DMS79 (cell line): ENCODE measurements at regions not wholly inside any gene's neighbourhood (a gene's known extent, or its start where the extent isn't known, plus 50 kb on each side); places are given as distances from the start of the nearest gene placed in this dataset.
A peak's percentile ranks its signal among the peaks of the same experiment; 100 is the strongest.

Source experiments
- DNase-seq: peaks from one replicate; lab custom pipeline; 2025; lab: John Stamatoyannopoulos, UW

DNA sequence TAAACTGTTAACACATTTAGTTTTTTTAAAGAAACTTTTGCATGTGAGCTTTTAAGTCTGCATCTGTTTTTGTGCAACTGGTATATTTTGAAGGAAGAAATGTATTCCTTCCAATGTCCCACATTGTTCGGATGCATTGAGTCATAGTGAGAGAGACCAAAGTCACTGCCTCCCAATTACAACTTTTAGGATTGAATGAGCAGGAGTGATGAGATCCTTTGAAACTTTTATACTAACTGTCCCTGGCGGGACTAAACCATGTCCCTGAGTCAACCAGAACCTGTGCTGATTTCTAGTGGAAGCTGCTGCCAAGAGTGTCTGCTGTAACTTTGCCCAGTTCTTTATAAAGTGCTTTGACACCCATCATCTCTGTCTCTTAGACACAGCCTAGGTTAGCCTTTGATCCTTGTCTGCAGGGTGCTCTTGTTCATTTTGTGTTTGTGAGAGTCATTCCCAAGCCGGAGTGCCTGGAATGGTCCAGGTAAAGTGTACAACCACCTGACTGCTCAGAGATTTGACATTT, 122.7 kb downstream of the ZNF518B start:
- no peak for DNase-seq

DNA sequence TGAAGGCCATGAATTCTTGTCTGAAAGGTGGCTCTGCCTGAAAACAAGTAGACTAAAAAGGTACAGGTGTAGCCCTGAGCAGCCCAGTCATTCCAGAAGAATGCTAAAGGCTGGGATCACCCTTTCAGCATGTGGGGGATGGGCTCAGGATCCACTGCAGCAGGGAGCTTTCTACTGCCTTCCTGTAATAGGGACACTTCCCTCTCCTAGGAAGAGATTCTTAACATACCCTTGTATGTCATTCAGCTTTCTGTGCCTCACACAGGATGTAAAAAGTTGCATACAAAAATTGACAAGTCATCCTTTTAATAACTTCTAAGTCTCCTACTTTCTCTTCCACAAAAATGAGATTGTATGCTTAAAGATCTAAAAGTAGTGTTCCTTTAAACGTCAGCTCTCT, 123.3 kb downstream of the ZNF518B start:
- DNase-seq = no peak

DNA sequence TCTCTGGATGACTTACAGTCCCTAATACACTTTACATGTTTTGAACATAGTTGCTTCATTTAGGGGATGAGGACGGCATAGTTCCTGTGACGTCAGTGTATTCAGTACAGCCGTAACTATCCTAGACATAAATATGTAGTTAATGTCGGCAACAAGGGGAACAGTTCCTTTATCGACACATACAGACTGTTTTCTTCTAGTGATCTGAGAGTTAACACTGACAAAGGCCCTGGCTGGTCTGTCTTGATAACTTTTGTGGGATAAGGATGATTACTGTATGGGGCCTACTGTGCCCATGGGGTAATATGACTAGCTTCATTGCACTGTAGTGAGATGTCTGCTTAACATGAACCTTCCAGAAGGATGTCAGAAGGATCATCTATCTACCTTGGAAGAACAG, 131.2 kb downstream of the ZNF518B start:
- no peak for DNase-seq

DNA sequence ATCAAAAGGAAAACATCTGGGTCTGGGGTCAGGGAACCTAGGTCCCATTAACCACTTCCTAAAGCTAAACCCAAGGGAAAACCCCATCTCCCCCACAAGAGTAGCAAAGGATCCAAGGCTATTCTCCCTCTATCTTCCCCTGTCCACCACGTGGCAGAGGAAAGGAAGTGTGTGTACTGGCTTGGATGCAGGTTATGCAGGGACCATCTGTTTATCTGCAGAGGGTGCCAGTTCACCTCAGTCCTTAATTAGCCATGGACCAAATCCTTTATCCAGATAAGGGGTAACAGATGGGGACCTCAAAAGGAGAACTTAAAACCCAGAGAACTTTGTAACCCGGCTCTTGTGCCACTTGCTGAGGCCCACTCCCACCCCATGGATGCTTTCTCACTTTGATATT, 135.3 kb downstream of the ZNF518B start:
- DNase-seq = no peak

DNA sequence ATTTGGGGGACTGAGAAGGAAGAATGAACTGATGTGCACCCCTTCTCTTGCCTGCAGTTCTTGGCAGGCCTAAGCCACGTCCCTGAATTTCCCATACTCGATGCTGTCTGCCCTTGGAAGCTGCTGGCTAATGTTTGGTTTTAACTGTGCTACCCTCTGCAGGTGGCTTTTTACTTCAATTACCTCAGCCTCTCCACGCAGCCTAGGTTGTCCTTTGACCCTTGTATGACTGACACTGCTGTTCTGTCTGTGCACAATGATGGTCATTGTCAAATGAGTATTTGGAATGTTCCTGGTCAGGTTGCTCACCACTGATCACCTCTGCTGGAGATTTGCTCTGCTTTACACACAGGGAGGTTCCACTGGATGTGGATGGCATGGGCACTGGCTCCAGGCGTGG, 137.1 kb downstream of the ZNF518B start:
- DNase-seq = no peak

DNA sequence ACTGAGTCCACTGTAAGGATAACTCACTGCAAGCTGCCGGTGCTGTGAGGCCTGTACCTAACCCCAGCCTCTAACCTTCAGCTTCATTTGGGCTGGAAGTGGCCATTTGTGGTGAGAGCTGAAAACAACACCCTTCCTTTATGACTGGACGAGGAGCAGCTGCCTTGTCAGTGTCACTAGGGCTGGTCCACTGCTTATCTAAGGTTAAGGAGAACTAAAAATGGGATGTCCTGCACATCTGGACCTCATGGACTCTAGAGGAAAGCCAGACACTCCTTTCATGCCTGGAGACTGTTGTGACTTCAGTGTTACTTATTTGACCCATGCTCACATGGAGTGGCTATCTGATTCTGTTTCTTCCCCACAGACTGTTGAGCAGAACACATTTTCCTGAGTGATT, 139.9 kb downstream of the ZNF518B start:
- no peak for DNase-seq

DNA sequence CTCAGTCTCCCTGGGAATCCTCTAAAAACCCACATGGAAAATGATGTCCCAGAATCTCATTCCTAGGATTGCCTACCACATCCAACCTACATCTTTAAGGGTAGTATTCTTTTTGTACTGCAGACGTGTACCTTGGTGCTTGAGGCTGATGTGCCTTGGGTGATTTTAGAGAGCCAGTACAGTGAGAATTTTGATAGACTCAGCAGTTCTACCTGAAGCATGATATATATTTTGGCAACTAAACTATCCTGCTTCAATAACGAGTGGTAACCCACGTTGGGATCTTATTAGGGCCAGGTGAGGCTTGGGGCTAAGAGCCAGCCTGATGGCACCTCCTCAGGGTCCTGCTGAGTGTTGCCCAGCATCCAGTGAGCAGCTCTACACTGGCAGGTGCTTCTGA, 140.4 kb downstream of the ZNF518B start:
- no peak for DNase-seq

DNA sequence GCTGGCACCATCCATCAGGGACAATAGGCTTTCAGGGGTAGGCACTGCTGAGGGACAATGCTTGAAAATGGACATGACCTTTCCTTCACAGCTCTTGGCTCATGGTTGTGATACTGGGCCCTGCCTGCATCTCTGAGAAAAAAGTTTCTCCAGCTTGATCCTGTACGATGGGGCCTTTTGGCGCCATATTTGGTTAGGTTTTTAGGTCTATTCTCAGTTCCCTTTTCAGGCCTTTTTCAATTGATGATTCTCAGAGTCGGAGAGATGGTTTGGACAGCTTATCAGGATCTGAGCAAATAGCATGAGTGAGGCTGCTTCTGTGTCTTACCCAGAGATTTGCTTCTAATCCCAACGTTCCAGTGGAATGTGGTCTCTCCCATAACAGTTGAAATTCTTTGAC, 141.6 kb downstream of the ZNF518B start:
- DNase-seq = no peak

DNA sequence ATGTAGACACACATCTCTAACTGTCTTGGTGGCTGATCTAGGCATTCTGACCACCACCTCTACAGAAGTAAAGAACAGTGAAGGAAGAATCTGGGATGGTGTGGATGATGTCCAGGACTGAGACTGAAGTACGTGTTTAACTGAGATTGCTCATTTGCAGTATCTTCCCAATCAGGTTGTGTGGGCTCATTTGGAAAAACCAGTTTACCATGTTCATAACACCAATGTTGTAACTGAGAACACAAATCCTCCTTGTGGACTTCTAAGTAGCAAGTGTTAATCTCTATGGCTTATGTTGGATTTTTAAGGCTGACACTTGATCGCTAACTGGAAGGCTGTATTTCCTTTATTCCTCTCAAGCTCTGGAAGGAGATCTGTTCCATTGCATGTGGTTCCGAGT, 144.7 kb downstream of the ZNF518B start:
- DNase-seq = no peak

DNA sequence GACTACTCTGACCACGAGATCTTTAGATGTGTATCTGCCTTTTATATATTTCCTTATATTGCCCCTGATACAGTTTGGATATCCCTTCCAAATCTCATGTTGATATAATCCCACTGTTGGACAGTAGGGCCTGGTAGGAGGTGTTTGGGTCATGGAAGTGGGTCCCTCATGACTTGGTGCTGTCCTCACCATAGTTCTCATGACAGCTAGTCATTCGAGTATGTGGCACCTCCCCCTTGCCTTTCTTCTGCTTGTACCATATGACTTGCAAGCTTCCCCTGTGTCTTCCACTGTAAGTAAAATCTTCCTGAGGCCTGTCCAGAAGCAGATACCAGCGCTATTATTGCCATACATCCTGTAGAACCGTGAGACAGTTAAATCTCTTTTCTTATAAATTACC, 145.3 kb downstream of the ZNF518B start:
- no peak for DNase-seq

DNA sequence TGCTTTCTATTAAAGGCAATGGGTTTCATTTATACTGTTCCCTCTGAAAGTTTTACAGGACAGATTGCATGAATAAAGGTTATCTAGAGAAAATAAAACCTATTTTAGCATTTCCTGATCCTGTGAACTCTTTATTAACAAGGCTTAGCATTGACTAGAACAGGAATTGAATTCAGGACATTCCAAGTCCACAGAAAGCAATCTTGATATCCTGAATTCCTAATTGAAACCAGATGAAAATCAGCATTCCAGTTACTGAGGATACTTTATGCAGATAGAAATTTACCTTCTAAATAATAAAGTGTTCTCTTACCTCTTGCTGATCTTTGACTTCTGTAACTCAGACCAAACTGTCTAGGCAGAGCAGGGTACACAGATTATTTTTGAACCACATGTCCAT, 151.4 kb downstream of the ZNF518B start:
- no peak for DNase-seq

DNA sequence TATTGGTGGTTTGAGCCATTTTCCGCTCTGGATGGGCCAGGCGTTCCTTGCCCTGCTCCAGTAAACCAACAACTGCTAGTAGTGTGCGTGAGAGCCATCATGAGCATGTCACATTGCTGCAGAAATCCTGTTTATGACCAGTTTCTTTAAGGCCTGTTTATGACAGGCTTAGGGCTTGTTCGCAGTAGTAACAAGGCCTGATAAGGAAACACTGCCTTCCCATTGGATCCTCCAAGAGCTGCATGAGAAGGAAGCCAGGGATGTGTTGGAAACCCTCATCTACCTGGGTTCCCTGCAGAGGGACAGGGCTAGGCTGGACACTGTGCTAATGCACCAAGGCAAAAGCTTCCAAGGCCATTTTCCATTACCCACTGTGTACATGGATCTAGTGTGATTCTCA, 153.9 kb downstream of the ZNF518B start:
- DNase-seq = no peak

DNA sequence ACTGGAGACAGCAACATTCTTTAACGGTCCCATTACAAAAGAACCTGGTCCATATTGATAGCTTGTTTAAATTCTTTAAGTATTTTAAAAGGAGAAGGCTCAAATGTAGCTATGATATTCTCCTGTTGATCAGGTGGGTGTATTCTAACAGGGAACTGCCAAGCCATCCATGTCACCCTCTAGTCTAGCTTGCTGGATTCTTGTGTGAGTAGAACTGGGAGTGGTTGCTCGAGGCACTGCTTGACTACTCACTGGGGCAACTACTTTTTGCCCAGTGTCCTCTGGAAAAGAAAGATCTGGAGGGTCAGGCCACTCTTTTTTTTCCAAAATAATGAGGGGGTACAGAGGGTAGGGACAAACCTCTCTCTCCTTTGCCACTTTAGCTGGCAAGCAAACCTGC, 155.1 kb downstream of the ZNF518B start:
- DNase-seq = no peak

DNA sequence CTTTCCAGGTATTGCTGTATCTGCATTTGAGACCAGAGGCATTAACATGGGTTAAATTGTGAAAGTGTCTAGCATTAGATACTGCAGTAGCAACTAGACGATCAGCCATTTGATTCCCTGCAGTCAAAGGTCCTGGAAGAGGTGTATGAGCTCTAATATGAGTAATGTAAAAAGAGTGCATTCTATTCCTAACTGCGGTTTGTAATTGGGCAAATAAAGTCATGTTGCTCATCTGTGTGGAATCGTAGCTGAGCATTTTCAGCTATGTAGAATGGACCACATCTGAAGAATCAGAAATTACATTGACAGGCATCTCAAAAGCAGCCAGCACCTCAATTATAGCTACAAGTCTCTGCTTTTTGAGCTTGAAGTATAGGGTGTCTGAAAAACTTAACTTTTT, 157.6 kb downstream of the ZNF518B start:
- DNase-seq = no peak

DNA sequence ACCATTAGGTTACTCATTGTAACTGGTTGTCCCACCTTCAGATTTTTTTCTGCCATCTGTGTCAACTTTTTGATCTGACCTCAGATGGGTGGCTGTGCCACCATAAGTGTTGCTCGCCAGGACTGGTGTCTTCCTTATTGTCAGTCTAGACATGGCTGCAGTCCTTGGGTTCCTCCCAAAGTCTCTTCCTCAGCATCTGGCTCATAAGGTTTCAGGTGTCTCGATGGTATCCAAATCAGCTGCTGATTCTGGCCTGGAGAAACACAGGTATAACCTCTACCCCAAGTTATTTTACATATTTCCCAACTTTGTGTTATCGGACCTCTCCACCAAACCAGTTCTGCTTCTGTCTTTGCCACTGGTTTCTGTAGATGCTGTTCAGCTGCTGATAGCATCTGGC, 158.5 kb downstream of the ZNF518B start:
- no peak for DNase-seq

DNA sequence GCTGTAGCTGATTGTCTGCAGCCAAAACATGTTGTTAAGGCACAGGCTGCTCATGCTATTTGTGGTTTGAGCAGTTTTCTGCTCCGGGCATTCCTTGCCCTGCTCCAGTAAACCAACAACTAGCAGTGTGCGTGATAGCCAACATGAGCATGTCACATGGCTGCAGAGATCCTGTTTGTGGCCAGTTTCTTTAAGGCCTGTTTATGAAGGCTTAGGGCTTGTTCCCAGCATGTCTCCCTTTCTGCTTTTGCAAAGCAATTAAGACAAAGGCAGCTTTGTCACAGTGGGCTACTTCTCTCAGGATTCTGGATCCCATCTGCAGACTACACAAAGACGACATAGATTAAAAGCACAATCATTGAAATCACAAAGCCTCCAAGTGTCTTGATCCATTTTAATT, 160.5 kb downstream of the ZNF518B start:
- no peak for DNase-seq

DNA sequence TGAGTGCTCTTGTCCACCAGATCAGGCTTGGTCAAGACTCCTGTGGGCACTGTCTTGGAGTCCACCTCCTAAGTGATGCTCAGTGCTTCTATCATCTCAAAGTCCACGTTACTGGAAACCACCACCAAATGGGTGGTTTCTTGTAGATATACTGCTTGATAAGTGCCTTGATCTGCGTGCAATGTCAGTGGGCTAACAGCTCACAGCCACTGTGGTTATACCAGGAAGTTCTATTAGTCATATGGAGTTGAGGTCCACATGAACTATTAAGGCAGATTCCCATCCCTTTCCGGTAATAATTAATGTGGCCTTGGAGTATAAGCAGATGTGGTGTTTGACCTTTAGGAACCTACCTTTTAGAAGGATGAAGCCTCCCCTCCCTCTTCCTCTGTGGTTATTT, 161.9 kb downstream of the ZNF518B start:
- no peak for DNase-seq

DNA sequence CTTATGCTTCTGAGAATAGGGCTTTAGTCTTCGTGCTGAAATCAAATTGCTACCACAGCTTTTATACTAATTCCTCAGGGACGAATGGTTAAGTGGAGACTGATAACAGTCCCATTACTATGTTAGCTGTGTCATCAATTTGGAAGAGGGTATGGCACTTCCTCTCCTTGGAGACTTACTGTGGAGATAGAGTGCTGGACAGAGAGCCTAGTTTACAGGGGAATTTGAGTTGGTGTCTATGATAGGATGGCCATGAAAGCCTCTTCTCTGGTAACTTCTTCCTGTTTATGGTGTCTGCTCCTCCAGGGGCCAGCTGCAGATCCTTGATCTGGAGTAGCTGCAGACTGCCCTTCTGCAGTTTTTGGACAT, 167.7 kb downstream of the ZNF518B start:
- DNase-seq = no peak

DNA sequence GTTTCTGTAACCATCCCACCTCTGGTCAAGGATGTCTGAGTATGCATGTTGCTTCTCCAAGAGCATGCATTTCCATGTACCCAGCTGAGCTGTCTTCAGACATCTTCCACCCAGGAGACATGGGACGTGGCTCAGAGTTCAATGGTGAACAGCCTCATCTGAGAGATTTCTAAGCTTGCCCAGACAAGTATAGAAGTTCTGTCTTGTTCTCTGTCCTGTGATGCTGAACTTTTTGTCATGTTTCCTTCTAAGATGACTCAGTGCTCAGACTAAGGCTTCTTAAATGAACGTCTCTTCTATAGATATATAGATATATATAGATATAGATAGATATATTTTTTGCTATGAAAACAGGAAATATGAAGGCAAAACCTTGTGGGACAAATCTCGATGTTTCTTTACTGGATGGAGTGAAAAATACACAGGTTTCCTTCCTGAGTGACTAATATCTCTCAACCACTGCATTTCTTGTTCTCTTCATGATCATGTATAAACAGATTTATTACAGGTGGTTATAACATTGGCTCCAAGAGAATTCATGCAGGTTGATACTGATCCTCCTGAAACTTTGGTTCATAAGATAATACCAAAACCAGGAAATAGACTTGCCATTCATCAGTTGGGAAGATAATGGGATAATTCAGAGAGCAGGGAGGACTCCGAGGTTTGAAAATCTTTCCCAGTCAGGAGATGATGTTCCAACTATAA, 168.2 kb downstream of the ZNF518B start:
- no peak for DNase-seq

DNA sequence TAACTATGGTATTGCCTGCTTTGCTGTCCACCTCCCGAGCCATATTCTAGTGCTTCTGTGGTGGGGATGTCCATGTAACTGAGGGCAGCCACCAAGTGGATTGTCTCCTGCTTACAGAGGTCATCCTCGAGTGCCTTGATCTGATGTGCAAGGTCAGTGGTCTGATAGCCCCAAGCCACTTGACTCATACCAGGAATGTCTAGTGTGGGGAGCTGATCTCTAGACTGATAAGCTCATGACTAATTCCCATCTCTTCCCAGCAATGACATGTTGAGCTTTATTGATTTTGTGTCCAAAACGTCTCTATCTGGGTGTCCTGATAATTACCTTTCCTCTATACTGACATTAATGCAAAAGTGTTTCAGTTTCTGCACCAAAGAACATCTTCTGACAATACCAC, 168.4 kb upstream of the WDR1 start:
- DNase-seq = no peak

DNA sequence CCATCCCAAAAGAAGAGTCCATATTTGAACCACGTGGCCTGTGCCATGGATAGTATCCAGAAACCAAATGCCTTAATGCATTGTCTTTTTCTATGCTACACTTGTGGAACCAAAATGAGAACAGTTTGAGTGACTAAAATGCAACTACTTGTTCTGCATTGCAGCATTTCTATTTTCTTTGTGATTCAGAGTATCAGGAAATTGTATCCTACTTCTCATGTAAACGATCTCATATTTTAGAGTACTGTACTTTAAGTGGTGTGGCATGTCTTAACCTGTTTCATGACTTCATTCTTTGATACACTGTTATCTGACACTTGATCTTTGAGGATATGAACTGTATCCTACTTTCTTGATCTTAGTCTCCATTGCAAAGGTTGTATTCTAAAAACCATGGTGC, 167.2 kb upstream of the WDR1 start:
- peak; percentile 46 for DNase-seq

DNA sequence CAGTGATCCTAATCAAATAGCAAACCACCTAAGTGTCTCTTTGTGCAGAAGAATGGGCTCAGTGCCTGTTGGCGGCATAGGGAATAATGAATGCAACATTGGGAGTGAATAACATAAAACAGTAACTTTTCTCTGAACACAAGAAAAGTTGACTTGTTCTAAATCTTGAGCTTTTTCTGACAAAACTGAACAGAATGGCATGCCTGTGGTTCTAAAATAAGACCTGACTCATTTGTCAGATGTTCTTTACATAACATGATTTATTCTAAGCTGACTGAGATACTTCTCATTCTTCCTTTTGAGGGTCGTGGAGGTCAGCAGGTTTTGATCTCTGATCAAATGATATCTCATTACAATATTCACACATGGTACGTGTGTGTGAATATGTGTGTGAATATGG, 165.4 kb upstream of the WDR1 start:
- no peak for DNase-seq

DNA sequence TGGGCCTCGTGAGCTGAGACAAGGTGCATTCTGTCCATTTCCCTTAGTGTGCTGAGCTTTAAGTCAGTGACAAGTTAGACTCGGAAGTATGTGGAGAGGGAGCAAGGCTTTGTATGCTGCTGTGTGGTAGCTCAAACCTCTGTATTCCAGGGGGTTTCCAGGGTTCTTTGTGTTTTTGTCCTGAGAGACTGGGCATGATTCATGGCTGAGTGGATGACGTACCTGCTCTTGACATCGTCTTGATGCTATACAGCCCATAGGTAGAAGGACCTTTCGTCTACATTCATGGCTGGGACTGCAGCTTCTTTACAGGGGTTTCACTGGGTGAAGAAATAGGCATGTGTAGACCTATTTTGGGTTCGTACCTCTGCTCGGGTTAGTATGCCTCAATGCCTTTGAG, 162.7 kb upstream of the WDR1 start:
- DNase-seq = no peak

DNA sequence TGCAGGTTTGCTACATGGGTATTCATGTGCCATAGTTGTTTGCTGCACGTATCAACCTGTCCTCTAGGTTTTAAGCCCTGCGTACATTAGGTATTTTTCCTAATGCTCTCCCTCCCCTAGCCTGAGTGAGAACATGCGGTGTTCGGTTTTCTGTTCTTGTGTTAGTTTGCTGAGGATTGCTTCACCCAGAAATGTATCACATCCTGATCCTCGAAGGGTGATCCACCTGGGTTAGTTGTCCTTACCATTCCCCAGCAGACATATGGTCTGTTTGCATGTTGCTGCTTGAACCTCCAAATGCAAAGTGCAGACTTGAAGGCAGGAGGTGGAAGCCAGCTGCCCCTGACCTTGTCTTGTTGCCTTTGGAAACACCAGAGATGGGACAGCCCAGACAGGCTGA, 161.5 kb upstream of the WDR1 start:
- DNase-seq = no peak

DNA sequence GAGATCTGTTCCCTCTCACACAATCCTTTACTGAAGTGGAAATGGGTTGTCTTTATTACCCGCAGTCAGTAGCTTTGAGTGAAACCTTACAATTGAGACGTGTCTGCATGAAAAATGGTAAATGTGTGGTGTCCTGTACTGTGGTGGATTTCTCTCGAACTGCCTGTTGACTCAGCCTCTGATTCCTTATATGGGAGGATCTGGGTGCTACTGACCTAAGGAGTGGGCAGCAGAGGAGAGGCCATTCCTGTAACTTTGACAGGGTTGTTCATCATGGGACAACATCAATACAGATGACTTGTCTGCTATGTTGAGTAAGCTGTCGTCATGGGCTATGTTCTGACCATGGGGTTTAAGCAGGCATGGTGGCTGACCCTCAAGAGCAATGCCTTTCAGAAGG, 159.6 kb upstream of the WDR1 start:
- no peak for DNase-seq
